Mesendoderm (in vitro differentiated cells): ENCODE measurements at regions not wholly inside any gene's neighbourhood (a gene's known extent, or its start where the extent isn't known, plus 50 kb on each side); places are given as distances from the start of the nearest gene placed in this dataset.
A peak's percentile ranks its signal among the peaks of the same experiment; 100 is the strongest.

Source experiments
- DNase-seq: peaks from one replicate; pipeline ENCODE4 v3.0.0; 2013
- H2AK5ac ChIP-seq: 2 replicates; pipeline ENCODE4 v1.6.1; 2013; ENCODE audit warnings: low read length, inconsistent platforms
- H2BK120ac ChIP-seq: 2 replicates; pipeline ENCODE4 v1.6.1; 2013; ENCODE audit warnings: low read depth, mild to moderate bottlenecking, low read length, moderate library complexity, mixed read lengths
- H2BK15ac ChIP-seq: replicated peaks from 2 replicates; pipeline ENCODE4 v1.6.1; 2013; ENCODE audit warnings: low read depth, mild to moderate bottlenecking, moderate library complexity
- H2BK5ac ChIP-seq: 2 replicates; pipeline ENCODE4 v1.6.1; 2013; ENCODE audit warnings: low read length, inconsistent platforms
- H3K18ac ChIP-seq: 2 replicates; pipeline ENCODE4 v1.6.1; 2013; ENCODE audit warnings: mild to moderate bottlenecking, low read length, mixed read lengths
- H3K23ac ChIP-seq: one replicate; pipeline ENCODE4 v1.6.1; 2013; ENCODE audit warnings: low read length
- H3K27ac ChIP-seq: 2 replicates; pipeline ENCODE4 v1.5.1; 2013; ENCODE audit warnings: low read depth, mild to moderate bottlenecking, inconsistent platforms, low read length, moderate library complexity
- H3K27me3 ChIP-seq: 2 replicates; pipeline ENCODE4 v1.6.1; 2013; ENCODE audit warnings: low read length, control low read depth, mild to moderate bottlenecking, inconsistent platforms; ENCODE audit not compliant: insufficient read depth, poor library complexity
- H3K36me3 ChIP-seq: 2 replicates; pipeline ENCODE4 v1.6.1; 2013; ENCODE audit warnings: low read length, inconsistent platforms; ENCODE audit not compliant: control insufficient read depth, insufficient read depth
- H3K4ac ChIP-seq: one replicate; pipeline ENCODE4 v1.6.1; 2013; ENCODE audit warnings: low read depth, mild to moderate bottlenecking, low read length, moderate library complexity
- H3K4me1 ChIP-seq: 2 replicates; pipeline ENCODE4 v1.6.1; 2013; ENCODE audit warnings: low read depth, low read length, inconsistent platforms; ENCODE audit not compliant: control insufficient read depth
- H3K4me2 ChIP-seq: 2 replicates; pipeline ENCODE4 v1.6.1; 2013; ENCODE audit warnings: low read length
- H3K4me3 ChIP-seq: 2 replicates; pipeline ENCODE4 v1.5.1; 2013; ENCODE audit warnings: mild to moderate bottlenecking, low read length
- H3K56ac ChIP-seq: one replicate; pipeline ENCODE4 v1.6.1; 2013; ENCODE audit warnings: low read length
- H3K79me1 ChIP-seq: 2 replicates; pipeline ENCODE4 v1.6.1; 2013; ENCODE audit warnings: low read length, inconsistent platforms
- H3K79me2 ChIP-seq: 2 replicates; pipeline ENCODE4 v1.6.1; 2013; ENCODE audit warnings: mild to moderate bottlenecking, low read length; ENCODE audit not compliant: control insufficient read depth, insufficient read depth
- H3K9ac ChIP-seq: 2 replicates; pipeline ENCODE4 v1.6.1; 2013; ENCODE audit warnings: low read length, inconsistent platforms
- H4K5ac ChIP-seq: one replicate; pipeline ENCODE4 v1.6.1; 2013; ENCODE audit warnings: low read length
- H4K8ac ChIP-seq: one replicate; pipeline ENCODE4 v1.6.1; 2013; ENCODE audit warnings: low read depth, mild to moderate bottlenecking, control low read depth, low read length, moderate library complexity
- WGBS: extraction: QIAGEN DNeasy Blood & Tissue Kit; methylation state at CpG from one replicate; pipeline ENCODE4 v1.1.7; 2013; ENCODE audit warnings: low lambda C conversion rate, missing lambda C conversion rate; ENCODE audit not compliant: insufficient coverage; ENCODE audit errors: extremely low coverage; 5-methylcytosine and 5-hydroxymethylcytosine counted together

GRCh38 chr6:44580901-44581300, 193.4 kb downstream of the CDC5L start:
- H2BK120ac ChIP-seq = no peak overlapping the region
- no peak overlapping the region for H3K23ac ChIP-seq
- no peak overlapping the region for H3K4me3 ChIP-seq
- H4K5ac ChIP-seq = no peak overlapping the region
- no peak for DNase-seq
- no peak overlapping the region for H3K27ac ChIP-seq
- no peak overlapping the region for H2BK5ac ChIP-seq
- no peak overlapping the region for H3K56ac ChIP-seq
- H3K4ac ChIP-seq = no peak overlapping the region
- no peaks in the 10 kb centered on the region for H3K79me2 ChIP-seq
- no peak overlapping the region for H3K18ac ChIP-seq
- H2AK5ac ChIP-seq = no peak overlapping the region
- H3K79me1 ChIP-seq = no peaks in the 10 kb centered on the region
- no peaks in the 10 kb centered on the region for H3K4me1 ChIP-seq
- WGBS = no CpG with 5 or more reads among the region's 5 CpGs
- H3K27me3 ChIP-seq = no peaks in the 10 kb centered on the region
- H3K36me3 ChIP-seq = no peaks in the 10 kb centered on the region
- no peak overlapping the region for H3K9ac ChIP-seq
- H3K4me2 ChIP-seq = no peak overlapping the region
- H4K8ac ChIP-seq = no peak overlapping the region
- no peak overlapping the region for H2BK15ac ChIP-seq

GRCh38 chr6:44582930-44583329, 195.4 kb downstream of the CDC5L start:
- Histone ChIP-seq H3K79me1 (no peaks in the 10 kb centered on the region), H3K27me3 (no peaks in the 10 kb centered on the region), H3K56ac (no peak overlapping the region), H2BK5ac (no peak overlapping the region), H2AK5ac (no peak overlapping the region), H3K27ac (no peak overlapping the region), H2BK120ac (no peak overlapping the region), H2BK15ac (no peak overlapping the region), H3K36me3 (no peaks in the 10 kb centered on the region), H3K23ac (no peak overlapping the region), H3K4ac (no peak overlapping the region), H3K4me2 (no peak overlapping the region), H3K79me2 (no peaks in the 10 kb centered on the region), H4K5ac (no peak overlapping the region), H3K4me3 (no peak overlapping the region), H4K8ac (no peak overlapping the region), H3K9ac (no peak overlapping the region), H3K18ac (no peak overlapping the region), H3K4me1 (no peaks in the 10 kb centered on the region)
- no CpG with 5 or more reads among the region's 1 CpG for WGBS
- no peak for DNase-seq

GRCh38 chr6:44590471-44590870, 203.0 kb downstream of the CDC5L start:
- Histone ChIP-seq H3K18ac (no peak overlapping the region), H4K8ac (no peak overlapping the region), H2BK5ac (no peak overlapping the region), H3K4me1 (peaks cover 3% of the 10 kb centered on the region), H3K27ac (no peak overlapping the region), H3K9ac (no peak overlapping the region), H3K79me1 (no peaks in the 10 kb centered on the region), H3K79me2 (no peaks in the 10 kb centered on the region), H2BK120ac (no peak overlapping the region), H3K4me3 (no peak overlapping the region), H3K27me3 (no peaks in the 10 kb centered on the region), H3K56ac (no peak overlapping the region), H3K4ac (no peak overlapping the region), H3K36me3 (no peaks in the 10 kb centered on the region), H3K4me2 (no peak overlapping the region), H2BK15ac (no peak overlapping the region), H2AK5ac (no peak overlapping the region), H4K5ac (no peak overlapping the region), H3K23ac (no peak overlapping the region)
- DNase-seq = no peak
- no CpG with 5 or more reads among the region's 1 CpG for WGBS

- Histone ChIP-seq H3K79me2 (no peaks in the 10 kb centered on the region), H2BK15ac (no peak overlapping the region), H3K79me1 (no peaks in the 10 kb centered on the region), H3K4me1 (peaks cover 3% of the 10 kb centered on the region), H3K56ac (peak overlapping the region; percentile 17), H3K23ac (no peak overlapping the region), H3K9ac (no peak overlapping the region), H3K27me3 (no peaks in the 10 kb centered on the region), H2AK5ac (no peak overlapping the region), H3K4me2 (no peak overlapping the region), H3K4me3 (no peak overlapping the region), H3K36me3 (no peaks in the 10 kb centered on the region), H2BK120ac (no peak overlapping the region), H3K4ac (peak overlapping the region; percentile 66), H3K18ac (peak overlapping the region; percentile 41), H4K8ac (no peak overlapping the region), H3K27ac (no peak overlapping the region), H4K5ac (no peak overlapping the region), H2BK5ac (no peak overlapping the region)
- no CpG with 5 or more reads among the region's 2 CpGs for WGBS
- peak; percentile 98 for DNase-seq
Measured at GRCh38 chr6:44593539-44593944, 206.0 kb downstream of the CDC5L start.

- Histone ChIP-seq H3K9ac (no peak overlapping the region), H2BK5ac (no peak overlapping the region), H3K27me3 (no peaks in the 10 kb centered on the region), H3K79me1 (no peaks in the 10 kb centered on the region), H2BK120ac (no peak overlapping the region), H3K36me3 (no peaks in the 10 kb centered on the region), H2BK15ac (no peak overlapping the region), H3K4me3 (no peak overlapping the region), H3K4me1 (peaks cover 3% of the 10 kb centered on the region), H3K4me2 (no peak overlapping the region), H3K4ac (no peak overlapping the region), H3K23ac (no peak overlapping the region), H2AK5ac (no peak overlapping the region), H3K27ac (no peak overlapping the region), H3K18ac (peak overlapping the region; percentile 6), H4K8ac (no peak overlapping the region), H3K56ac (no peak overlapping the region), H4K5ac (no peak overlapping the region), H3K79me2 (no peaks in the 10 kb centered on the region)
- WGBS = no CpG with 5 or more reads among the region's 4 CpGs
- DNase-seq = peak; percentile 91
Measured at GRCh38 chr6:44594481-44594880, 207.0 kb downstream of the CDC5L start.

- no peak overlapping the region for H2BK5ac ChIP-seq
- no peaks in the 10 kb centered on the region for H3K79me1 ChIP-seq
- no peak overlapping the region for H3K56ac ChIP-seq
- H3K27ac ChIP-seq = no peak overlapping the region
- no CpG with 5 or more reads among the region's 5 CpGs for WGBS
- H3K9ac ChIP-seq = no peak overlapping the region
- peaks cover 3% of the 10 kb centered on the region for H3K4me1 ChIP-seq
- no peak overlapping the region for H4K5ac ChIP-seq
- no peak overlapping the region for H2BK120ac ChIP-seq
- no peak for DNase-seq
- no peak overlapping the region for H4K8ac ChIP-seq
- H3K4me3 ChIP-seq = no peak overlapping the region
- no peak overlapping the region for H3K18ac ChIP-seq
- no peak overlapping the region for H3K23ac ChIP-seq
- no peak overlapping the region for H3K4me2 ChIP-seq
- no peaks in the 10 kb centered on the region for H3K27me3 ChIP-seq
- H2BK15ac ChIP-seq = no peak overlapping the region
- H3K36me3 ChIP-seq = no peaks in the 10 kb centered on the region
- H3K4ac ChIP-seq = no peak overlapping the region
- no peaks in the 10 kb centered on the region for H3K79me2 ChIP-seq
- H2AK5ac ChIP-seq = no peak overlapping the region
Measured at GRCh38 chr6:44598679-44599078, 211.2 kb downstream of the CDC5L start.
